Right atrium auricular region (tissue), 2 donors: ENCODE measurements at regions not wholly inside any gene's neighbourhood (a gene's known extent, or its start where the extent isn't known, plus 50 kb on each side); places are given as distances from the start of the nearest gene placed in this dataset.

Experiments used
- DNase-seq: peaks from one replicate; pipeline ENCODE4 v3.0.0-alpha.2; 2019; ENCODE audit warnings: low spot score
- H3K27ac ChIP-seq, 2 donors: fragments of 200-600 bp; sonication (generic); 1 replicate in 1 of 2; 2 replicates in 1 of 2; pipeline ENCODE4 v1.5.1; 2016 to 2019
- H3K27me3 ChIP-seq, 2 donors: fragments of 200-600 bp; sonication (generic); one replicate each; pipeline versions ENCODE4 v1.5.1 to v1.6.0; 2017 to 2019
- H3K36me3 ChIP-seq: fragments of 200-600 bp; sonication (generic); one replicate; pipeline ENCODE4 v1.5.1; 2016
- H3K4me1 ChIP-seq, 2 donors: fragments of 200-600 bp; sonication (generic); one replicate each; pipeline versions ENCODE4 v1.5.1 to v1.6.0; 2017 to 2019
- H3K4me3 ChIP-seq, 2 donors: fragments of 200-600 bp; sonication (generic); 1 replicate in 1 of 2; 2 replicates in 1 of 2; pipeline ENCODE4 v1.5.1; 2017 to 2019; ENCODE audit warnings: mild to moderate bottlenecking in 1 of 2, moderate library complexity in 1 of 2
- H3K9me3 ChIP-seq, 2 donors: fragments of 200-600 bp; sonication (generic); one replicate each; pipeline ENCODE4 v1.5.1; 2019
- TF ChIP-seq, protein P1 (sequence below), 2 donors: fragments of 200-600 bp; sonication (generic); IDR thresholded peaks; one replicate each; pipeline ENCODE4 v1.5.1; 2019; ENCODE audit warnings: antibody characterized with exemption in 2 of 2

DNA sequence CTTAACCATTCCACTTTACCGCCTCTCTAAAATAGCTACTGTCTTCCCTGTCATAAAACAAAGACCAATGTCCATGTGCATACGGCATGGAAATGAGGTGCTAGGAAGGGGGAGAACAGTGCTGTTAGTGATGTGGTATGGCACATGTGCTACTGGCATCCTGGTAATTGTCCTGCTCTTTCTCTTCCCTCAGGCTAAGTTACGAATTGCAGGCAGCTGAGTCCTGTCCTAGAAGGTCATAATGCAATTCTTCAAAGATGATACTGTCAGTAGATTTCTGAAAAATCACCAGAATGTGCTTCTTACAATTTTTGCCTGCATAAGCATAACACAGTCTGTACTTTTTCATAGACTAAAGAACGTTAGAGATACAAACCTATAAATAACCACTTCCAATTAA, 216.8 kb downstream of the RSL24D1 start:
- TF ChIP-seq, protein P1, sequence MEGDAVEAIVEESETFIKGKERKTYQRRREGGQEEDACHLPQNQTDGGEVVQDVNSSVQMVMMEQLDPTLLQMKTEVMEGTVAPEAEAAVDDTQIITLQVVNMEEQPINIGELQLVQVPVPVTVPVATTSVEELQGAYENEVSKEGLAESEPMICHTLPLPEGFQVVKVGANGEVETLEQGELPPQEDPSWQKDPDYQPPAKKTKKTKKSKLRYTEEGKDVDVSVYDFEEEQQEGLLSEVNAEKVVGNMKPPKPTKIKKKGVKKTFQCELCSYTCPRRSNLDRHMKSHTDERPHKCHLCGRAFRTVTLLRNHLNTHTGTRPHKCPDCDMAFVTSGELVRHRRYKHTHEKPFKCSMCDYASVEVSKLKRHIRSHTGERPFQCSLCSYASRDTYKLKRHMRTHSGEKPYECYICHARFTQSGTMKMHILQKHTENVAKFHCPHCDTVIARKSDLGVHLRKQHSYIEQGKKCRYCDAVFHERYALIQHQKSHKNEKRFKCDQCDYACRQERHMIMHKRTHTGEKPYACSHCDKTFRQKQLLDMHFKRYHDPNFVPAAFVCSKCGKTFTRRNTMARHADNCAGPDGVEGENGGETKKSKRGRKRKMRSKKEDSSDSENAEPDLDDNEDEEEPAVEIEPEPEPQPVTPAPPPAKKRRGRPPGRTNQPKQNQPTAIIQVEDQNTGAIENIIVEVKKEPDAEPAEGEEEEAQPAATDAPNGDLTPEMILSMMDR (IDR thresholded peaks at IDR 0.05): no peak
- no peak overlapping the region for H3K4me3 ChIP-seq
- no peaks in the 10 kb centered on the region for H3K9me3 ChIP-seq
- no peaks in the 10 kb centered on the region for H3K4me1 ChIP-seq
- no peaks in the 10 kb centered on the region for H3K36me3 ChIP-seq
- H3K27me3 ChIP-seq: no peaks in the 10 kb centered on the region
- no peak for DNase-seq
- H3K27ac ChIP-seq: no peak overlapping the region

DNA sequence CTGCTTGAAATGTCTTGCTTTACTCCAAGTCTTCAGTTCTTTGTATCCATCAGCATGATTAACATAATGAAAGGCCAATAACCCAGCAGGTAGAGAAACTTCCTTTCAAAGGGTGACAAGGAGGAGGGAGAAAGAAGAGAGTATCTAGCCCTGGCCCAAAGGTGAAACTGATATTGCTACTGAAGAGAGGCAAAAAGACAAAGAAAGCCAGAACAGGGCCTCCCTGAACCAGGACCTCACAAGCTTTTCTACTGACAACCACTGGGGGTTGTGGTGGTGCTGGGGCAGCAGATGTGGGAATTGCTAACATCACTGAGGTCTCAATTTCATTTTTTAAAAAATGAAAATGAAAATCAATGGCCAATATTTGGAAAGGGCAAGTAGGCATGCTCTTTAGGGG, 234.1 kb downstream of the RSL24D1 start:
- DNase-seq: no peak
- Histone ChIP-seq H3K4me1 (no peaks in the 10 kb centered on the region), H3K4me3 (no peak overlapping the region), H3K27me3 (no peaks in the 10 kb centered on the region), H3K36me3 (no peaks in the 10 kb centered on the region), H3K9me3 (peaks cover 0 to 21% of the 10 kb centered on the region in 2 donors), H3K27ac (no peak overlapping the region)
- TF ChIP-seq, protein P1 (IDR thresholded peaks at IDR 0.05): no peak

- Histone ChIP-seq H3K9me3 (peaks cover 0 to 7% of the 10 kb centered on the region in 2 donors), H3K4me3 (no peak overlapping the region), H3K36me3 (no peaks in the 10 kb centered on the region), H3K27me3 (no peaks in the 10 kb centered on the region), H3K4me1 (no peaks in the 10 kb centered on the region), H3K27ac (no peak overlapping the region)
- TF ChIP-seq, protein P1 (IDR thresholded peaks at IDR 0.05): no peak
- DNase-seq: no peak
These were observed 236.5 kb downstream of the RSL24D1 start for GRCh38 chr15:54960266-54960665.

GRCh38 chr15:54941417-54941816, 255.3 kb downstream of the RSL24D1 start:
- Histone ChIP-seq H3K27ac (no peak overlapping the region), H3K36me3 (no peaks in the 10 kb centered on the region), H3K4me3 (no peak overlapping the region), H3K27me3 (no peaks in the 10 kb centered on the region), H3K4me1 (no peaks in the 10 kb centered on the region), H3K9me3 (no peaks in the 10 kb centered on the region)
- TF ChIP-seq, protein P1 (IDR thresholded peaks at IDR 0.05): no peak
- no peak for DNase-seq

DNA sequence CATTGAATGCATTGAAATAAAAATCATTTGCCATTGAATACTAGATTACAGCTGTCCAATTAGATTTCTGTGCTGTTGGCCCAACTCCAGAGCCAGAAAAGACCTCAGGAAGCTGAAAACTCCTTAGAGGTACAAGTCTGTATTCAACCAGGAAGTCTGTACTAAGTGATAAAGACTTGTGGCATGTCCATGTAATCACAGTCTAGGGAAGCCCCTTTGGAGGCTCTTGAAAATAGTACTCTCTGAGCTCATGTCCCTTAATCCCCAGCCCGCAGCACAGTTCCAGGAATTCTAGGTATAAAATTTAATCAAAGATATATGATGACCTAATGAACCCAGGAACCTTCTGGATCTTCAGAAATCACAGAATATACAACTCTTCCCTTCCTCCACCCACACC, 279.4 kb downstream of the RSL24D1 start:
- H3K4me1 ChIP-seq: no peaks in the 10 kb centered on the region
- TF ChIP-seq, protein P1 (IDR thresholded peaks at IDR 0.05): no peak
- no peaks in the 10 kb centered on the region for H3K27me3 ChIP-seq
- DNase-seq: no peak
- H3K36me3 ChIP-seq: no peaks in the 10 kb centered on the region
- no peak overlapping the region for H3K27ac ChIP-seq
- peaks cover 0 to 14% of the 10 kb centered on the region in 2 donors for H3K9me3 ChIP-seq
- H3K4me3 ChIP-seq: no peak overlapping the region

DNA sequence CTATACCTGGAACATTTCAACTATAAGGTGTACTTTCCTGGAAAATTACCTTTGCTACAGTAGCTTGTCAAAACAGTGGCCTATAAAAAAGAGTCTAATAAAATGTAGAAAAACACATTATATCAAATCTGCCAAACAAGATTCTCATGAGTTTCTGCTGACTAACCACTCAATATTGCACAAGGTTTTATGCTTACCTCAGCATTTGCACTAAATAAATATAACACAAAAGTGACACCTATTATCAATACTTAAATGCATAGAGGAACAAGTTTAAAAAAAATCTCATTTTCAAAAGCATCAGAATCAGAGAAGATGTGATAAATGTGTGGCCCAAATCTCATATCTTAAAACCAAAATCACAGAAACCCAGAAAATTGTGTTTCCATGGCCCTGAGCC, 281.4 kb downstream of the RSL24D1 start:
- Histone ChIP-seq H3K36me3 (no peaks in the 10 kb centered on the region), H3K27me3 (no peaks in the 10 kb centered on the region), H3K4me3 (no peak overlapping the region), H3K27ac (no peak overlapping the region), H3K4me1 (no peaks in the 10 kb centered on the region), H3K9me3 (peaks cover 0 to 11% of the 10 kb centered on the region in 2 donors)
- no peak for DNase-seq
- TF ChIP-seq, protein P1 (IDR thresholded peaks at IDR 0.05): no peak
